Neural cell (in vitro differentiated cells): ENCODE measurements at regions not wholly inside any gene's neighbourhood (a gene's known extent, or its start where the extent isn't known, plus 50 kb on each side); places are given as distances from the start of the nearest gene placed in this dataset.

Source experiments
- H2AFZ ChIP-seq: fragments of 200-600, 300-800 bp; sonication (generic), shearing (Covaris generic); 2 replicates; pipeline ENCODE4 v1.6.0; 2014; ENCODE audit warnings: low read depth, mild to moderate bottlenecking, antibody characterized with exemption, low read length, moderate library complexity
- H3F3A ChIP-seq: fragments of 200-600 bp; shearing (Covaris generic); 2 replicates; pipeline ENCODE4 v1.6.1; 2016; ENCODE audit warnings: mild to moderate bottlenecking, moderate library complexity, mixed read lengths, antibody characterized with exemption, low read length; ENCODE audit not compliant: insufficient read depth, poor library complexity, severe bottlenecking
- H3K27ac ChIP-seq: fragments of 200-600, 300-800 bp; sonication (generic), shearing (Covaris generic); 2 replicates; pipeline ENCODE4 v1.5.1; 2014; ENCODE audit warnings: mild to moderate bottlenecking, low read length, moderate library complexity
- H3K27me3 ChIP-seq: fragments of 300-800, 200-600 bp; sonication (generic), shearing (Covaris generic); 2 replicates; pipeline ENCODE4 v1.6.0; 2014; ENCODE audit warnings: mild to moderate bottlenecking, low read depth, low read length, moderate library complexity; ENCODE audit not compliant: insufficient read depth
- H3K36me3 ChIP-seq: fragments of 300-800, 200-600 bp; sonication (generic), shearing (Covaris generic); 2 replicates; pipeline ENCODE4 v1.5.1; 2014; ENCODE audit warnings: mild to moderate bottlenecking, antibody characterized with exemption, low read length, moderate library complexity; ENCODE audit not compliant: insufficient read depth
- H3K4me2 ChIP-seq: fragments of 300-800, 200-600 bp; sonication (generic), shearing (Covaris generic); 2 replicates; pipeline ENCODE4 v1.6.0; 2014; ENCODE audit warnings: mild to moderate bottlenecking, low read length
- H3K4me3 ChIP-seq: fragments of 300-800, 200-600 bp; sonication (generic), shearing (Covaris generic); 2 replicates; pipeline ENCODE4 v1.5.1; 2014; ENCODE audit warnings: mild to moderate bottlenecking, low read length, moderate library complexity
- H3K79me2 ChIP-seq: fragments of 200-600 bp; shearing (Covaris generic); replicated peaks from 2 replicates; pipeline ENCODE4 v1.6.0; 2014; ENCODE audit warnings: mild to moderate bottlenecking, low read length, moderate library complexity; ENCODE audit not compliant: insufficient read depth
- H3K9ac ChIP-seq: fragments of 300-800, 200-600 bp; sonication (generic), shearing (Covaris generic); 2 replicates; pipeline ENCODE4 v1.6.1; 2016; ENCODE audit warnings: mild to moderate bottlenecking, low read length, mixed read lengths
- H3K9me2 ChIP-seq: fragments of 200-600 bp; shearing (Covaris generic); 2 replicates; pipeline ENCODE4 v1.6.1; 2016; ENCODE audit warnings: mild to moderate bottlenecking, low read length, mixed read lengths; ENCODE audit not compliant: insufficient read depth
- H3K9me3 ChIP-seq: fragments of 200-600, 300-800 bp; sonication (generic), shearing (Covaris generic); 2 replicates; pipeline ENCODE4 v1.6.1; 2016; ENCODE audit warnings: mild to moderate bottlenecking, mixed run types, low read length, moderate library complexity, mixed read lengths
- H4K20me1 ChIP-seq: fragments of 200-600 bp; shearing (Covaris generic); 2 replicates; pipeline ENCODE4 v1.6.1; 2016; ENCODE audit warnings: mild to moderate bottlenecking, mixed run types; ENCODE audit not compliant: insufficient read depth
- CTCF ChIP-seq: fragments of 450-650 bp; IDR thresholded peaks from 2 replicates; pipeline ENCODE4 v1.5.1; 2014; ENCODE audit warnings: antibody characterized with exemption, mild to moderate bottlenecking, moderate library complexity; ENCODE audit not compliant: poor library complexity, severe bottlenecking
- EP300 ChIP-seq: fragments of 450-650 bp; conservative IDR thresholded peaks from 2 replicates; pipeline ENCODE4 v1.6.1; 2014; ENCODE audit warnings: antibody characterized with exemption, mild to moderate bottlenecking, moderate library complexity; ENCODE audit not compliant: poor library complexity, severe bottlenecking
- EZH2 ChIP-seq: fragments of 200-600, 300-800 bp; shearing (Covaris generic), sonication (generic); IDR thresholded peaks from 2 replicates; pipeline ENCODE4 v1.6.1; 2014; ENCODE audit warnings: antibody characterized with exemption, low read length, borderline replicate concordance, mild to moderate bottlenecking; ENCODE audit not compliant: insufficient read depth, poor library complexity, severe bottlenecking
- MXI1 ChIP-seq: fragments of 450-650 bp; conservative IDR thresholded peaks from 2 replicates; pipeline ENCODE4 v1.6.1; 2014; ENCODE audit warnings: antibody characterized with exemption, mild to moderate bottlenecking; ENCODE audit not compliant: poor library complexity, severe bottlenecking
- POLR2AphosphoS5 ChIP-seq: IDR thresholded peaks from 2 replicates; pipeline ENCODE4 v1.6.1; 2012
- RAD21 ChIP-seq: fragments of 450-650 bp; conservative IDR thresholded peaks from 2 replicates; pipeline ENCODE4 v1.6.1; 2014; ENCODE audit warnings: antibody characterized with exemption, mild to moderate bottlenecking, moderate library complexity
- REST ChIP-seq: IDR thresholded peaks from 2 replicates; pipeline ENCODE4 v1.6.1; 2012; ENCODE audit warnings: borderline replicate concordance
- SMC3 ChIP-seq: fragments of 450-650 bp; conservative IDR thresholded peaks from 2 replicates; pipeline ENCODE4 v1.6.1; 2014; ENCODE audit warnings: antibody characterized with exemption, mild to moderate bottlenecking, moderate library complexity; ENCODE audit not compliant: poor library complexity
- TAF1 ChIP-seq: IDR thresholded peaks from 2 replicates; pipeline ENCODE4 v1.6.1; 2012; ENCODE audit warnings: low read depth

GRCh38 chr3:161657786-161658185 lies 161.2 kb downstream of the OTOL1 start:
- TF ChIP-seq POLR2AphosphoS5 (no peak), TAF1 (no peak), EP300 (no peak), CTCF (no peak), MXI1 (no peak), EZH2 (no peak), REST (no peak), RAD21 (no peak), SMC3 (no peak)
- no peaks in the 10 kb centered on the region for H3F3A ChIP-seq
- no peak overlapping the region for H3K27ac ChIP-seq
- no peaks in the 10 kb centered on the region for H3K36me3 ChIP-seq
- no peak overlapping the region for H3K4me2 ChIP-seq
- H3K9ac ChIP-seq, result no peak overlapping the region
- no peaks in the 10 kb centered on the region for H3K27me3 ChIP-seq
- no peaks in the 10 kb centered on the region for H3K79me2 ChIP-seq
- no peaks in the 10 kb centered on the region for H3K9me3 ChIP-seq
- H3K4me3 ChIP-seq, result no peak overlapping the region
- no peaks in the 10 kb centered on the region for H4K20me1 ChIP-seq
- no peak overlapping the region for H2AFZ ChIP-seq
- H3K9me2 ChIP-seq, result no peaks in the 10 kb centered on the region

DNA sequence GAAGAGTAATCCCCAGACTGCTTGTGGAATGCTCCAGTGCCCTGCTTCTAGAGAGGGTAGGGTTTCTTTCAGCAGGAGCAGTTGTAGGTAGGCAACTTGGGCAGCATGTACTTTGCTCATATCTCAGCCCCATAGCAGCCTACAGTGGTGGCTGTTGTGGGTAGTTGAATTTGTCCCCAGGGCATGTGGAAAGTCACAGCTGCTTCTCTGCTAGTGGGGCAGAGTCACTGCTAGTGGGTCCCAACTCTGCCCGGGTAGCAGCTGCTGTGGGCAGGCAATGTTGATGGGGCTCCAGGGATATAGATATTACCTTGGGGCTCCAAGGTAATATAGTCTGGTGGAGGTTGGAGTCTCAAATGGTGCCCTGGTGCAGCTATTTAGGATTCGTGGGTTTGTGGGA lies 174.5 kb downstream of the OTOL1 start:
- H3K9me3 ChIP-seq, result no peaks in the 10 kb centered on the region
- no peaks in the 10 kb centered on the region for H4K20me1 ChIP-seq
- no peak overlapping the region for H3K4me2 ChIP-seq
- H3K4me3 ChIP-seq, result no peak overlapping the region
- no peak for TF ChIP-seq MXI1
- H3K9ac ChIP-seq, result no peak overlapping the region
- no peak overlapping the region for H3K27ac ChIP-seq
- no peaks in the 10 kb centered on the region for H3K36me3 ChIP-seq
- no peaks in the 10 kb centered on the region for H3K9me2 ChIP-seq
- no peaks in the 10 kb centered on the region for H3K79me2 ChIP-seq
- no peaks in the 10 kb centered on the region for H3K27me3 ChIP-seq
- no peaks in the 10 kb centered on the region for H3F3A ChIP-seq
- no peak overlapping the region for H2AFZ ChIP-seq

DNA sequence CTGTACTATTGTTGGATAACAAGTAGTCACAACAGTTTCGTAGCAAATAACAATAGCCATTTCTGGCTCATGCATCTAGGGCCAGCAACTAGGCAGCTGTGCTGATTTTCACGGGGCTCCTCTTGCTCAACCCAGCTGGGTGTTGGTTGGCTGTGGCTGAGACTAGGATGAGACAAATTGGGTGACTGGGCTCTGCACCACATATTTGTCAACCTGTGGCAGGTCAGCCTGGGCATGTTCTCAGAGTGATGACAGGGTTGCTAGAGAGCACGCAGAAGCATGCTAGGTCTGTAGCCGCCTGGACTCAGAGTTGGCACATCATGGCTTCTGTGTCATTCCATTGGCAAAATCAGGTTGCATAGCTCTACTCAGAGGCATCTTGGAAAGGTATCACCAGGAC lies 175.9 kb downstream of the OTOL1 start:
- Histone ChIP-seq H3K9ac (no peak overlapping the region), H3K27ac (no peak overlapping the region)

More for the DNA sequence above, 175.9 kb downstream of the OTOL1 start:
- no peaks in the 10 kb centered on the region for H3K27me3 ChIP-seq
- H3K4me2 ChIP-seq, result no peak overlapping the region
- H2AFZ ChIP-seq, result no peak overlapping the region
- H3K79me2 ChIP-seq, result no peaks in the 10 kb centered on the region
- no peak overlapping the region for H3K4me3 ChIP-seq
- H3F3A ChIP-seq, result no peaks in the 10 kb centered on the region
- H3K36me3 ChIP-seq, result no peaks in the 10 kb centered on the region
- TF ChIP-seq RAD21 (no peak), REST (no peak), MXI1 (no peak), CTCF (no peak), EZH2 (no peak), POLR2AphosphoS5 (no peak), SMC3 (no peak), EP300 (no peak), TAF1 (no peak)
- H3K9me3 ChIP-seq, result no peaks in the 10 kb centered on the region
- no peaks in the 10 kb centered on the region for H3K9me2 ChIP-seq
- no peaks in the 10 kb centered on the region for H4K20me1 ChIP-seq
